GM21367 (cell line): ENCODE measurements at regions not wholly inside any gene's neighbourhood (a gene's known extent, or its start where the extent isn't known, plus 50 kb on each side); places are given as distances from the start of the nearest gene placed in this dataset.
"Not testable (repeated sequence)": the region's sequence is repeated elsewhere in the genome, so short reads cannot be mapped to it uniquely, and the experiment has no call there.

Experiments used
- ATAC-seq: cut with Tn5 transposase; IDR thresholded peaks from one replicate; pipeline ENCODE4 v1.9.1; 2021; ENCODE audit not compliant: unreplicated experiment

DNA sequence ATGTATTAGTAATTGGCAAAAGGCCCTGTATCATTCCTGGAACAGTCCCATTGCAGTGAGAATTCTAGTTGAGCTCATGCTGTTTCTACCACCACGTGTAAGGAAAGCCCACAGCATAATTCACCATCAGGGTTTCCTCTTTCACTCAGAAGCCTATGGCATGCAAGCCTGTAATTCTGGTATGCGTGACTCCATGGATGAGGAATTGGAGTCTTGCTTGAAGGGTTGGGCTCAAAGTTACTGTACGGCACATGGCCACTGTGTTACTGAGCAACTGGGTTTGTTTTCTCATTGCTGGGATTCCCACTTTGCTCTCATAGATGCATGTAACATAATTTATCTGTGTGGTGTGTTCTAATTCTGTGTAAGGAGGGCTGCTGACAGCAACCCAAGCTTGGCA lies 132.3 kb upstream of the NR3C2 start:
- ATAC-seq = no peak

DNA sequence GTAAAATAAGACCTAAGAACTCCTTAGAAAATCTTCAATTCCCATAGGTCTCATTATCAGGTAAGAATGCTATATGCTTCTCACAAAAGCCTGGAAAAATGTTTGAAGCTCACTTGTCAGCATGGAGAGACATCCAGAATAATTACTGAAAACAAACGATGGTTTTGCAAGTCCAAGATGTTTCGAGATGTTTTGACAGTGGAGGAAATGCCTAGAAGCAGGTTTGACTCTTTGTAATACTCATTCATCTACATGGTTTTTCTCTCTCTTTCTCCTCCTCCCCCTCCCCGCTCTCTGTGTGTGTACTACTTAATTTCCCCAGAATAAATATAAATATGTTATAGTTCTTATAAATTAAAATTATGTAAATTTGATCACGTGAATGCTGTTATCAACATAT lies 131.9 kb upstream of the NR3C2 start:
- no peak for ATAC-seq

DNA sequence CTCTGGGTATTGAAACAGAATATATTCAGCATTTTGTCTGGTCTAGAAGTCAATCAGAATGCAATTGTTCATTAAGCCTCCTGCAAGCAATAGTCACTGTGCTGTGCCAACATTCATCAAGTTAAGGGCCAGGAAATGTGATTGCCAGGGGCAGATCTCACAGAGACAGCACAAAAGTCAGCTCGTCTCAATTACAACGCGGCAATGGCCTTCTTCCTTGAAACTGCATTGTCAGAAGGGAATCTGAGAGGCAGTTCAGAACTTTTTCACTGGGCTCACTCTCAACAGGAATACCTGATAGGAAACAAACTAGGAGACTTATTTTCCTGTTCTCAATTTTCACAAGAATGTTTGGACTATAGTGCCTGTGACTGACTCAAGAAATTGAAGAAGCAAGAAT lies 131.1 kb upstream of the NR3C2 start:
- no peak for ATAC-seq

DNA sequence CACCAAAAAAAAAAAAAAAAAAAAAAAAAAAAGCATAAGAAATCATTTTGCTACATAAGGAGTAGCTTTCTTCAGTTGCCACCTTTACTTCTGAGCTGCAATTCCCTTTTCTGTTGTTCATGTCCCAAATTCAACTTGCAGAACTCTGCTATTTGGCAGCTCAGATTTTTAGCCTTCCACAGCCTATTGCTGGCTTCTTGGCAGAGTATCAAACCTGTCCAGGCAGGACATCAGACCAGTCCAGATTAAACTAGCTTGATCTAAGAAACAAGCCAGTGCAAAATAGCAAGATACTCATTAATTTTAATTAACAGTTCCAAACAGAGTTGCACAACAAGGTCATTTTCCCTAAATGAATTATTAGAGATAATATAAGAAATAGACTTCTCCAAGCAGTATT lies 123.6 kb upstream of the NR3C2 start:
- no peak for ATAC-seq

DNA sequence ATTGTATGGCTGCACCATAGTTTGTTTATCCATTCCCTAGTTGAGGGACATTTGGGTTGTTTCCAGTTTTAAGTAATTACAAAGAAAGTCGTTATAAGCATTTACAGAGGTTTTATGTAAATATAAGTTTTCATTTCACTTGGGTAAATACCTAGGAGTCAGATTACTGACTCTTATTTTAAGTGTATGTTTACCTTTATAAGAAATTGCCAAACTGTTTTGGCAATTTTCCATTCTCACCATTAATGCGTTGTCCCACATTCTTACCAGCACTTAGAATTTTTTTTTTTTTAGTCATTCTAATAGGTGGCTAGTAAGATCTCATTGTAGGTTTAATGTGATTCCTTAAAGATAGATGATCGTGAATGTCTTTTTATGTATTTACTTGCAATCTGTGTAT lies 121.5 kb upstream of the NR3C2 start:
- no peak for ATAC-seq

DNA sequence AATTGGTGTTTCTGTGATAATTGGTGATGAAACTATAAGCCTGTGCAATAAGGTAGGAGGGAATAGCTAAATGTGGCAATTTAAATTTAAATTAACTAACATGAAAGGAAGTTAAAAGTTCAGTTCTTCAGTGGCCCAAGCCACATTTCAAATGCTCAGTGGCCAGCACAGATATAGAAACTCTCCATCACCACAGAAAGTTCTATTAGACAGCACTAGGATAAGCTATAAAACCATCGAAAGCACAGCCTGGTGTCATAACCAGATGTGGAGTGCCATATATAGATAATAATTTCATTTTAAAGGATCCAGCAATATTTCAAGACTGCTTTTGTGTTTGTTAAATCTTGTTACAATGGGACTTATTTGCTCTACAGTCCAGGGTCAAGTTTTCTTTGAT lies 119.3 kb upstream of the NR3C2 start:
- ATAC-seq = no peak

DNA sequence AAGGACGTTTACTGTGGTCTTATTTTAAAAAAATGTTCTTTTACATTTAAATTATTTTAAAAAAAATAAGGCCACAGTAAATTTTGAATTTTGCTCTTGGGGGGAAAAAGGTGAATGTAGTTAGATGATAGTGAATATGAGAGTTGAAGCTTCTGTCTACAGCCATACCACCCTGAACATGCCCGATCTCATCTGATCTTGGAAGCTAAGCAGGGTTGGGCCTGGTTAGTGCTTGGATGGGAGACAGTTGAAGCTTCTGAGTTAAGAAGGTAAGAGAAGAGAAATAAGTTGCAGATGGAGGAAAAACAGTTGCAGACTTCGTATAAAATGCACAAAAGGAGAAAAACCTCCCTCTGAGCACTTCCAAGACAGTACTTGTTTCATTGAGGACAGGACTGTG lies 115.6 kb upstream of the NR3C2 start:
- ATAC-seq = no peak

DNA sequence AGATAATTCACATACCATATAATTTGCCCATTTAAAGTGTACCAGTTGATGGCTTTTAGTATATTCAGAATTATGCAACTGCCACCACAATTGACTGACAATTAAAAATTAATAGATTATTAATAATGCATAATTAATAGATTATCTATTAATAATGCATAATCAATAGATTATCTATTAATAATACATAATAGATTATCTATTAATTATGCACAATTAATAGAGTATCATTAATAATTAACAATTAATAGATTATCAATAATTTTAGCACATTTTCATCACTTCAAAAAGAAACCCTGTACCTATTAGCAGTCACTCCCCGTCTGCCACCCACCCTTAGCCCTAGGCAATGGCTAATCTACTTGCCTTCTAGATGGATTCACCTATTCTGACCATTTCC lies 108.6 kb upstream of the NR3C2 start:
- no peak for ATAC-seq

DNA sequence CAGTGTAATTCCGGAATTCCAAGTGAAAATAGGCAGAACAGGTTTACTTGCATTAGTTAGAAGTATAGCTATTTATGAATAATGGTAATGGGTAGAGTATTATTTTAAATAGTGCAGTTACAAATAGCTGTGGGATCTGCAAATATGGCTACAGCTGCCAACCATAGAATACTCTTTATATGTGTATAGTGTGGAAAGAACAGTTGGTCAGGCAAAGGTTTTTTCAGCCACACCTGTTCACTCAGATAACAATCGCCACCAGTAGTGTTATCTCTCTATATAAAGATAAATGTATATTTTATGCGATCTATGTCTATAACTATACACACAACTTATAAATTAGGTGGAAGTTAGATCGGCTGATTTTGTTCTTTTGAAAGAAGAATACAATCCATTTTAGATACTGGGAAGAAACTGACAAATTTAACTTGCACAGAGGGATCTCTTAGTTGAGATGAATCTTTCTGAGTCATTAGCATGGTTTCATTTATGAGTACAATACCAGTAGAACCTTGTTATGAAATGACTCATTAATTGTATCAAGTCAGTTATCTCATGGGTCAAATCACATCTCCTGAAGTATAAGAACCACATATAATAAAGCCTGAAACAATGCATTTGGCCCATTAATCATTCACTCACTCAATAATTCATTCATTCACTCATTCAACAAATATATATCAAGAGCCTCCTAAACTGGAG lies 100.9 kb upstream of the NR3C2 start:
- no peak for ATAC-seq

DNA sequence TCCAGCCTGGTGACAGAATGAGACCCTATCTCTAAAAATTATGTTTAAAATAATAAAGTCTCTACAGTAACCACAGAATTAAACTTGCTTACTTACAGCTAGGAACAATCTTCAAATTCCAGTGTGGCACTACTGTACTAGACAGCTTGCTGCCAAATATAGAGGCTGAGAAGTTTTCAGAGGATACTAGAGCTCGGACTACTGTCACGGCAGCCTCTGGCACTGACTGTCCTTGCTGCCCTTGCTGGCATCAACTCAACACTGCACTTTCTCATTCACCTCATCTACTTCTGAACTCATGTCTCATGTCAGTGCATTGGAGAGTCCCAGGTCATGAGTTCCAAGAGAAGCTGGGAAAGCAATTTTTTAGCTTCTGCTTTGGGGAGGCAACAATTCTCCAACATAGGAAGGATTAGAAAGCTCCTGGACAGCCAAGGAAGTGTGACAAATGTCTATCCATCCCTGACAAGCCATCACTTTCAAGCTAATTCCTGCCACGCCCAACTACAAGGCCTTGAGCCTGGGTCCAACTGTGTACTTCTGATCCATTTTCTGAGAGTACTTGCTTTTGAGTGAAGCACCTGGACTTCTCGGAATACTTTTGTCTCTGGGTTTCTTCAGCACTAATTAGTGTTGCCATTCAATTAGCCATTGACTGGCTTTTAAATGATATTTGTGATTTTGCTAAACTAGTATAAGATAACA lies 98.6 kb upstream of the NR3C2 start:
- no peak for ATAC-seq

DNA sequence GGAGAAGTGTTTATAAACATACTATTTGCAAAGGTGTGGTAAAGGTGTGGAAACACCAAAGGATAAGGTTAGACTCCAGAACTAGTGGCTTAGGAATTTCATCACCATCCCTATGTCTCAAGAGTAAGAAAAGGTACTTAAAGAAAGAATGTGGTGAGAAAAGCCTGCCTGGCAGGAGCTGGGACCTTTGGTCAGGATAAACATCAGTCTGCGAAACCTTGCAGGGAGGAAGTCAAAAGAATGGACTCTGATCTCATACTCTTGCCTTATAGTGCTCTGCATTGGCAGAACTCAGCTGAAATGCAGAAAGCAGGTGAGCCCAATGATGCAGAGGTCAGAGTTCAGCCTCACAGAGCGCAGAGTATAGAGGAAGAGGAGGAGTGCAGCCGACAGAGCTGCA lies 97.2 kb upstream of the NR3C2 start:
- ATAC-seq = no peak

DNA sequence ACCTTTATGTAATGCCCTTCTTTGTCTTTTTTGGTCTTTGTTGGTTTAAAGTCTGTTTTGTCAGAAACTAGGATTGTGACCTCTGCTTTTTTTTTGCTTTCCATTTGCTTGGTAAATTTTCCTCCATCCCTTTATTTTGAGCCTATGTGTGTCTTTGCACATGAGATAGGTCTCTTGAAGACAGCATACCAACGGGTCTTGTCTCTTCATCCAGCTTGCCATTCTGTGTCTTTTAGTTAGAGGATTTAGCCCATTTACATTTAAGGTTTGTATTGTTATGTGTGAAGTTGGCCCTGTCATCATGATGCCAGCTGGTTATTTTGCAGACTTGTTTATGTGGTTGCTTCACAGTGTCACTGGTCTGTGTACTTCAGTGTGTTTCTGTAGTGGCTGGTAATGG lies 91.6 kb upstream of the NR3C2 start:
- not testable (repeated sequence) for ATAC-seq

DNA sequence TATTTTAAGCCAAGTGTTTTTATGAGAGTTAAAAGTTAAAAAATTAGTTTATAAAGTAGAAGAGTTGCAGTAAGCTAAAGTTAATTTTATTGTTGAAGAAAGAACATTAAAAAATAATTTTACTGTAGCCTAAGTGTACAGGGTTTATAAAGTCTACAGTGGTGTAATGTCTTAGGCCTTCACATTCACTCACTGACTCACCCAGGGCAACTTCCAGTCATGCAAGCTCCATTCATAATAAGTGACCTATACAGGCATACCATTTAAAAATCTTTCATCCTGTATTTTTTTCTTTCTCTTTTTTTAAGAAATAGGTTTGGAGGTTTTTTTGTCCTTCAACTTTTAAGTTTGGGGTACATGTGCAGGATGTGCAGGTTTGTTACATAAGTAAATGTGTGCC lies 87.9 kb upstream of the NR3C2 start:
- ATAC-seq = no peak

DNA sequence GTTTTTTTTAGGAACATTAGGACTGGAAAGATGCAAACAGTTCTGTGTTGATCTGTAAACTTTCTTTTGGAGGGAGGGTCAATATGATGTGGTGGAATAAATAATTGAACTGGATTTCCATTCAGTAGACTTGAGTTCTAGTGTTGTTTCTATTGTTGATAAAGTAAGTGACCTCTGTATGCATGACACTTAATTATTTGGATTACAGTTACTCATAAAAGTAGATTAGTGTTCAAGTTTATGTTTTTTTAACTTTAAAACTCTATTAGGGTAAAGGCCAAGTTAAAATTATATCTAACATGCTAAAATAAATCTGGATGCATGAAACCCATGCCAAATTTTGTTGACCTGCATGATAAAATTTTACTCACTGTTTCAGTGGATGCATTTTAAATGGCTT lies 85.4 kb upstream of the NR3C2 start:
- no peak for ATAC-seq

DNA sequence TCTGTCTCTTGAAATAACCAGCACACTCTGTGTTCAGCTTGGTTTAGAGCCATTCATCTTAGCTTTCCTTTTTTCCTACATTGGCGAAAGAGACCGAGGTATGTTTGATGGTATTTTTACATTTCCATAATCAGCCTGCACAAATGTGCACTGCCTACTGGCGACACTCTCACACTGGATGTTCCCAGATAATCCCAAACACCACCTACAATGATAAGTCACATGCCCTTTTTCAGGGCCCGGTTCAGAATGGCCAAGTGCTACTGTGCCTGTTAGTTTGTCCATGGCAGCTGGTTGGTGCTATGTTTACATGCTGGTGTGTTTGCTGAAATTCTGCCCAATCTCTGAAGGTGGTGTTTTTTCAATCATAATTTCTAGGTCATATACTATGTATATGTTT lies 80.8 kb upstream of the NR3C2 start:
- no peak for ATAC-seq

DNA sequence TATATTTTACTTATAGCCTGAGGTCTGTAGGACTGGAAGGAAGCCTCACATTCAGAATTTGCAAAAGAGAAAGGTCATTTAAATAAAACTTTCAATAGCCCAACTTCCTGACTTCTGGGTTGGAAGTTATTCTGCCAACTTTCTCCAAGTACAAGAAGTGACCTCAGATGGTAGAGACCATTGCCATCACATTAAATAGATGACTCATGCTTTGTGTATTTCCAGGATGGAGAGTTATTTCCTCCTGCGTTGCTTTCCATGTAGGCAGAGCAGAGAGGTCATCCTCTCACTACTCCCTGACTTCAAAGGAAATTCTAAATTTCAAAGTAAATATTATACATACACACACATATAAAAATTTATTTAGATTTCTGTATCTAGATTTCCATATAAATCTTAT lies 73.0 kb upstream of the NR3C2 start:
- ATAC-seq = no peak

DNA sequence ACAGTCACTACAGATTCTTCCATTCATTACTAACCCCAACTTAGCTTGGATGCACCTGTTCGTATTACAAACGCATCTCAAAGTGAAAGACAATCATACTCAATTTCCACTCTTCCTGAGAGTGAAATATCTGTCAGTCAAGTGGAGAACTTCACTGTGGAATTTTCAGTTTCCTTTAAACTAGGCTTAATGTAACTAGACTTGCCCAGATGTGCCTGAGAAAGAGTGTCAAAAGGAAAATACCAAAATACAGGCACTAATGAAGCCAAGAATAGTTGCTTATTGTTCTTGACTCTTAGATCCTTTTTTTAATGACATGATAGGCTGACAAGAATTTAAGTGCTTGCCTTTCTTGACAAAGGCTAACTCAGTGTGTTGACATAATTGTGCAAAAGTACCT lies 72.4 kb upstream of the NR3C2 start:
- ATAC-seq = no peak

DNA sequence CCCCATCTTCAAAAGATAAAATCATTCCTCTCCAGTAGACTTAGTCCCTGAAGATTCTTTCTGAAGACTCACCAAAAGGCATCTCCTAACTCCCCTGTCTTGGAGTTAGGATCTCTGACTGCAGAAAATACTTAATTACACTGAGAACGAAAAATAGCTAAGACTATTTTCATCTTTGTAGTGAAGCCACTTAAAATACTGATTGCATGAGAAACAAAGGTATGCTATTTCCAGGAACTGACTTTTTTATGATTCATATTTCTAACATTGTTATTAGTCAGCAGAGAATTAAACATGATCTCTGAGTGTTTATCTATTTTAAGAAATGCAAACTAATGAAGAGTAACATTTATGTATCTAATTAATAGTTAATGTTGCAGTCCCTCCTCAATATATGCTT lies 71.8 kb upstream of the NR3C2 start:
- ATAC-seq = no peak

DNA sequence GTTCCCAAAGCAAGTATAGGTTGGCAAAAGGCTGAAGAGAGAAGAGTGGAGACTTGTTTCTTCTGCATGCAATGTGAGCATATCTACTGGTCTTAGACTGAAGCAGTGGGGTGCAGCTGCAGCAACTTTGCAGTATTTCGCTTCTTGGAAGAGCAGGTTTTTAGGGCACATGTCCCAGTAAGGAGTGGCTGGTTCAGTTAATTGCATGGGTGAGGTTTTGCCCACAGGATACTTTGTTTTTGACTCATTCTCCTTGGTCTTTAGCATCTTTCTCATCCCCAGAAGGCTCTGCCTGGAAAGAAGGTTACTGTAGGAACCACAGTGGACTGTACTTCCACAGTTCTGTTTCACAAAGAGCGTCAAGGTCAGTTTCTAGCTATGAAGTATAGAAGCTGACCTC lies 68.0 kb upstream of the NR3C2 start:
- ATAC-seq = no peak

DNA sequence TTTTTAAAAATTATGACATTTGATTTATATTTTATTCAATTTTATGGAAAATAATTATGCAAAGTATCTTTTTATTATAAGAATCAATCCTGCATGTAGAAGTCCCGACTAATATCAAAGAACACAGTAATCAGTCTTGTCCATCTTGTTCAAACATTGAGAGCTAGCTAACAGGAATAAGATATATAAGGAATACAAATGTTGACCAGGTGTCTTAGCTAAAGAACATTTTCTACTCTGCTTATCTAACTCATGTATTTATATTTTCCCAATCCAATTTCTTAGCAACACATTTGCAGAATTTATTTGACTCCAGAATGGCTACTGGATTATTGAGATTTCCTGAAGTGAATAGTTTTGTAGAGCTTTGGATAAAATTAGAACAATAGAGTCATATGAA lies 61.5 kb upstream of the NR3C2 start:
- ATAC-seq = no peak

DNA sequence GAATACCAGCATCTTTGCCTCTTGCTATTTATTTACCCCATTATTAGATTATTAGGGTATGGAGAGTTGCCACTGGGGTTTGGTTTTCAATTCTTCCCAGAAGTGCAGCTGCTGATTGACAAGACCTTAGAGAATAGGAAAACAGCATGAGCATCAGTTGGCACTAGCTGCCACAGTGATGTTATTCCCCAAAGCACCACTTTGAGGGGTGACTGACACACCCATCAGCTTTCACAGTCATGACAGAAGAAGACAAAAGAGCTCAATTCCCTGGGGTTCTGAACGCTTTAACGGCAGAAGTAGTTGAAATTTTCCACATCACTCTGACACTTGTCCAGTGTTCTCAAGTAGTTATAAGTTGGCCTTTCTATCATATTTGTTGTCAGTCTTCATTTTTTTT lies 55.0 kb upstream of the NR3C2 start:
- no peak for ATAC-seq

DNA sequence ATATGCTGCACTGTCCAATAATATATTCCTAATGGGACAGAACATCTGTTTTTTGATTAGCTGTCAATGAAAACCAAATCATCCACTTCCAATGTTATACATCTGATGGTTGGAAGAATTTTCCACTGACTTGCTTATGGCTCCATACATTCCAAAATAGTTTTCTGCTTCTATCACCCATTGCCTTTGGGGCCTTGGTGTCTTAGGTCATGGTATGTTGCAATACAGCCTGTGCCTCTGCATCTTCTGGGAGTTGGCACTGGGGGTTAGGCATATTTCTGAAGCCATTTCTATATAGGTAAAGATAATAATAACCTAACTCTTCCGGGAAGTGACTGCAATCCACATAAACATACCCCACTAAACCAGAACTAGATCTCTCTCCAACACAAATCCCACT lies 53.2 kb upstream of the NR3C2 start:
- no peak for ATAC-seq
